ENCODE measurements at regions not wholly inside any gene's neighbourhood (a gene's known extent, or its start where the extent isn't known, plus 50 kb on each side); places are given as distances from the start of the nearest gene placed in this dataset.

- TF ChIP-seq CTCF (IDR thresholded peaks at IDR 0.05; ENCODE audit: low read depth, low read length) = no peak
- no peak for DNase-seq
- H3K9me3 ChIP-seq (ENCODE audit: severe bottlenecking) = no peaks in the 10 kb centered on the region
- H3K4me3 ChIP-seq (ENCODE audit: low read depth, low read length) = no peak overlapping the region
- H3K36me3 ChIP-seq = no peaks in the 10 kb centered on the region
- no peaks in the 10 kb centered on the region for H3K27me3 ChIP-seq (ENCODE audit: insufficient read depth, low read depth, severe bottlenecking)
- H3K27ac ChIP-seq = no peak overlapping the region
Measured at GRCh38 chr5:17381932-17382331, 116.1 kb upstream of the TAF11L2 start.

DNA sequence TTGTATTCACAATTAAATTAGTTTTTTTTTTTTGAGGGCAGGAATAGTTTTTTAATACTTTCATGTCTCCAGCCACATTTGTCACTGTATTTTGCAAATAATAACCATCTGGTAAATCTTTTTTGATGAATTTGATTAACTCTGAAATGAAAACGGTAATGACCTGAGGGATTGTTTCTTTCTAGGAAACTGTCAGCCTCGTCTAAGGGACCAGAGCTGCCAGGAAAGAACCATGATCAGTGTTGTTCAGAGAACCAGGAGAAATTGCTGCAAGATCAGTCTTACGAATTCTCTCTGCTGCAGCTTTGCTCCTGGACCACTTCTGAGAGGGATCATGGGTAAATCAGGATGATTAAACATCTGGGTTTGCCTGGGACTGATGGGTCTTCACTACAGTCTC lies 114.5 kb upstream of the TAF11L2 start:
- Histone ChIP-seq H3K9me3 (ENCODE audit: severe bottlenecking) (peaks cover under 1% of the 10 kb centered on the region), H3K27me3 (ENCODE audit: insufficient read depth, low read depth, severe bottlenecking) (no peaks in the 10 kb centered on the region), H3K27ac (no peak overlapping the region), H3K4me3 (ENCODE audit: low read depth, low read length) (no peak overlapping the region), H3K36me3 (no peaks in the 10 kb centered on the region)
- TF ChIP-seq CTCF (IDR thresholded peaks at IDR 0.05; ENCODE audit: low read depth, low read length) = no peak
- no peak for DNase-seq

DNA sequence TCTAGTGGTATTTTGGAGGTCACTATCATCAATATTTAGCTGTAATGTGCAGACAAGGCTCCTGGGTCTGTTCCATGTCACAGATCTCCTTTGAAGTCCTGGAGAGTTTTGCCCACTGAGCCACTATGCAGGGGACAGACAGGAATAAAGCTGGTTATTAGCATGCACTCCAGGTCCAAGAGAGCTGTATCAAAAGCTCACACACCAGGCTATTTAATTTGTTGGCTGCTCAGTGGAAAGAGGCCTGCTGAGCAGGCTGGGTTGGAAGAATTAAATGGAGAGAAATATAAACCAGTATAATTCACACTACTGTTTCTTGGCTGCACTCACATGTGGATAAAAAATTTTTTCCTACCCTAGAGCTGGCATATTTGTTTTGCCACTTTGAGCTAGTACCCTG lies 113.8 kb upstream of the TAF11L2 start:
- Histone ChIP-seq H3K9me3 (ENCODE audit: severe bottlenecking) (peaks cover 5% of the 10 kb centered on the region), H3K36me3 (no peaks in the 10 kb centered on the region), H3K27ac (no peak overlapping the region), H3K4me3 (ENCODE audit: low read depth, low read length) (no peak overlapping the region), H3K27me3 (ENCODE audit: insufficient read depth, low read depth, severe bottlenecking) (no peaks in the 10 kb centered on the region)
- no peak for TF ChIP-seq CTCF (IDR thresholded peaks at IDR 0.05; ENCODE audit: low read depth, low read length)
- DNase-seq = no peak

GRCh38 chr5:17388717-17389116 lies 109.3 kb upstream of the TAF11L2 start:
- Histone ChIP-seq H3K4me3 (ENCODE audit: low read depth, low read length) (no peak overlapping the region), H3K36me3 (no peaks in the 10 kb centered on the region), H3K27me3 (ENCODE audit: insufficient read depth, low read depth, severe bottlenecking) (no peaks in the 10 kb centered on the region), H3K9me3 (ENCODE audit: severe bottlenecking) (peaks cover 5% of the 10 kb centered on the region), H3K27ac (no peak overlapping the region)
- DNase-seq = no peak
- TF ChIP-seq CTCF (IDR thresholded peaks at IDR 0.05; ENCODE audit: low read depth, low read length) = no peak

GRCh38 chr5:17394086-17394485 lies 103.9 kb upstream of the TAF11L2 start:
- H3K9me3 ChIP-seq (ENCODE audit: severe bottlenecking) = peaks cover 4% of the 10 kb centered on the region
- no peak overlapping the region for H3K27ac ChIP-seq
- DNase-seq = no peak
- no peaks in the 10 kb centered on the region for H3K36me3 ChIP-seq
- TF ChIP-seq CTCF (IDR thresholded peaks at IDR 0.05; ENCODE audit: low read depth, low read length) = no peak
- H3K4me3 ChIP-seq (ENCODE audit: low read depth, low read length) = no peak overlapping the region
- no peaks in the 10 kb centered on the region for H3K27me3 ChIP-seq (ENCODE audit: insufficient read depth, low read depth, severe bottlenecking)

- H3K4me3 ChIP-seq (ENCODE audit: low read depth, low read length) = no peak overlapping the region
- H3K9me3 ChIP-seq (ENCODE audit: severe bottlenecking) = peaks cover 4% of the 10 kb centered on the region
- TF ChIP-seq CTCF (IDR thresholded peaks at IDR 0.05; ENCODE audit: low read depth, low read length) = no peak
- H3K27ac ChIP-seq = no peak overlapping the region
- no peaks in the 10 kb centered on the region for H3K27me3 ChIP-seq (ENCODE audit: insufficient read depth, low read depth, severe bottlenecking)
- no peaks in the 10 kb centered on the region for H3K36me3 ChIP-seq
- no peak for DNase-seq
Measured at GRCh38 chr5:17395106-17395880, 102.7 kb upstream of the TAF11L2 start.
